Astrocyte (in vitro differentiated cells and primary cell): ENCODE measurements at regions not wholly inside any gene's neighbourhood (a gene's known extent, or its start where the extent isn't known, plus 50 kb on each side); places are given as distances from the start of the nearest gene placed in this dataset.

Experiments
- EZH2 ChIP-seq: IDR thresholded peaks from 2 replicates; pipeline ENCODE4 v1.6.1; 2012; ENCODE audit warnings: mild to moderate bottlenecking, low read length, inconsistent platforms; ENCODE audit not compliant: insufficient read depth
- TF ChIP-seq, protein P1 (sequence below): IDR thresholded peaks from 2 replicates; pipeline ENCODE4 v1.5.1; 2011; ENCODE audit warnings: low read depth, mild to moderate bottlenecking, inconsistent platforms, low read length, moderate library complexity; ENCODE audit not compliant: insufficient read depth

DNA sequence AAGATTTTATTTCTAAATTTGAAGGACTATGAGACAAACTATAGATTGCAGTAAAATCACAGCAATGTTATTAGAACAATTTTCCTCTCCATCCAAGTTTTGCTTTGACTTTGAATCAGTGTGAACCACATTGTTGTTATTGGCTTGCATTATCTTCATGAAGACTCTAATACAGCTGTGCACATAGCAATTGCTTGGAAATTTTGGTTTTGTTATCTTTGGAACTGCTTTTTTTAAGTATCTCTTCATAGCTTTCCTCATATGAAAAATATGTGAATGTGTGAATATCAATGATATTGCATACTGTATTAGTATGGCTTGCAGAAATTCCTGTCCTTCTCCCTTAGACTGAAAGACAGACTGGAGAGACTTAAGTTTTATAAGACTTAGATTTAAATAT, 666.6 kb downstream of the LUZP2 start:
- TF ChIP-seq, protein P1, sequence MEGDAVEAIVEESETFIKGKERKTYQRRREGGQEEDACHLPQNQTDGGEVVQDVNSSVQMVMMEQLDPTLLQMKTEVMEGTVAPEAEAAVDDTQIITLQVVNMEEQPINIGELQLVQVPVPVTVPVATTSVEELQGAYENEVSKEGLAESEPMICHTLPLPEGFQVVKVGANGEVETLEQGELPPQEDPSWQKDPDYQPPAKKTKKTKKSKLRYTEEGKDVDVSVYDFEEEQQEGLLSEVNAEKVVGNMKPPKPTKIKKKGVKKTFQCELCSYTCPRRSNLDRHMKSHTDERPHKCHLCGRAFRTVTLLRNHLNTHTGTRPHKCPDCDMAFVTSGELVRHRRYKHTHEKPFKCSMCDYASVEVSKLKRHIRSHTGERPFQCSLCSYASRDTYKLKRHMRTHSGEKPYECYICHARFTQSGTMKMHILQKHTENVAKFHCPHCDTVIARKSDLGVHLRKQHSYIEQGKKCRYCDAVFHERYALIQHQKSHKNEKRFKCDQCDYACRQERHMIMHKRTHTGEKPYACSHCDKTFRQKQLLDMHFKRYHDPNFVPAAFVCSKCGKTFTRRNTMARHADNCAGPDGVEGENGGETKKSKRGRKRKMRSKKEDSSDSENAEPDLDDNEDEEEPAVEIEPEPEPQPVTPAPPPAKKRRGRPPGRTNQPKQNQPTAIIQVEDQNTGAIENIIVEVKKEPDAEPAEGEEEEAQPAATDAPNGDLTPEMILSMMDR, result no peak
- no peak for TF ChIP-seq EZH2
